RWPE2 (cell line): ENCODE measurements at regions not wholly inside any gene's neighbourhood (a gene's known extent, or its start where the extent isn't known, plus 50 kb on each side); places are given as distances from the start of the nearest gene placed in this dataset.

Experiments
- ATAC-seq: fragments of 200-7000 bp; cut with Tn5 transposase; 3 replicates; pipeline ENCODE4 v1.9.1; 2021; ENCODE audit warnings: low read depth
- DNase-seq: peaks from one replicate; pipeline ENCODE4 v3.0.0-alpha.2; 2020; ENCODE audit warnings: low spot score
- H3K27ac ChIP-seq: fragments of 450-650 bp; 2 replicates; pipeline ENCODE4 v1.5.1; 2017; ENCODE audit warnings: mild to moderate bottlenecking; ENCODE audit not compliant: poor library complexity, severe bottlenecking
- H3K27me3 ChIP-seq: fragments of 250-450 bp; sonication (Bioruptor Pico); 2 replicates; pipeline ENCODE4 v1.5.1; 2021; ENCODE audit warnings: mild to moderate bottlenecking, moderate library complexity; ENCODE audit not compliant: insufficient read depth, poor library complexity, severe bottlenecking
- H3K36me3 ChIP-seq: fragments of 250-450 bp; sonication (Bioruptor Pico); 2 replicates; pipeline ENCODE4 v1.5.1; 2020; ENCODE audit warnings: low read depth, mild to moderate bottlenecking, moderate library complexity
- H3K4me1 ChIP-seq: fragments of 250-450 bp; sonication (Bioruptor Pico); 2 replicates; pipeline ENCODE4 v1.5.1; 2021; ENCODE audit warnings: mild to moderate bottlenecking, moderate library complexity; ENCODE audit not compliant: insufficient read depth, poor library complexity, severe bottlenecking
- H3K4me3 ChIP-seq: fragments of 250-450 bp; sonication (Bioruptor Pico); 2 replicates; pipeline ENCODE4 v1.5.1; 2021; ENCODE audit warnings: mild to moderate bottlenecking, moderate library complexity; ENCODE audit not compliant: severe bottlenecking
- H3K9me3 ChIP-seq: fragments of 250-450 bp; sonication (Bioruptor Pico); 2 replicates; pipeline ENCODE4 v1.5.1; 2021; ENCODE audit warnings: mild to moderate bottlenecking, moderate library complexity; ENCODE audit not compliant: severe bottlenecking
- CTCF ChIP-seq: fragments of 450-650 bp; IDR thresholded peaks from one replicate; pipeline ENCODE4 v1.5.1; 2017; ENCODE audit warnings: mild to moderate bottlenecking, moderate library complexity; ENCODE audit not compliant: poor library complexity, severe bottlenecking

- Histone ChIP-seq H3K4me1 (no peaks in the 10 kb centered on the region), H3K27ac (no peak overlapping the region), H3K36me3 (no peaks in the 10 kb centered on the region), H3K9me3 (no peaks in the 10 kb centered on the region), H3K4me3 (no peak overlapping the region), H3K27me3 (no peaks in the 10 kb centered on the region)
- DNase-seq (no peak), ATAC-seq (no peak)
- TF ChIP-seq CTCF: no peak
Measured at GRCh38 chr6:25043892-25044291, 108.1 kb upstream of the RIPOR2 start.

DNA sequence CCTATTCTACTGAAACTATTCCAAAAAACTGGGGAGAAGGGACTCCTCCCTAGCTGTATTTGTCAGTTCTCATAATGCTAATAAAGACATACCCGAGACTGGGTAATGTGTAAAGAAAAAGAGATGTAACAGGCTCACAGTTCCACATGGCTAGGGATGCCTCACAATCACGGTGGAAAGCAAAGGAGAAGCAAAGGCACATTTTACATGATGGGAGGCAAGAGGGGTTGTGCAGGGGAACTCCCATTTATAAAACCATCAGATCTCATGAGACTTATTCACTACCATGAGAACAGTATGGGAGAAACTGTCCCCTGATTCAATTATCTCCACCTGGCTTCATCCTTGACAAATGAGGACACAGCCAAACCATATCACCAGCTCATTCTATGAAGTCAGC is 111.2 kb upstream of the RIPOR2 start:
- no peak for TF ChIP-seq CTCF
- Histone ChIP-seq H3K4me1 (peaks cover 10% of the 10 kb centered on the region), H3K36me3 (no peaks in the 10 kb centered on the region), H3K4me3 (no peak overlapping the region), H3K9me3 (no peaks in the 10 kb centered on the region), H3K27ac (no peak overlapping the region), H3K27me3 (peaks cover 2% of the 10 kb centered on the region)
- ATAC-seq (no peak), DNase-seq (no peak)

GRCh38 chr6:25050356-25050755 is 114.6 kb upstream of the RIPOR2 start:
- H3K9me3 ChIP-seq: no peaks in the 10 kb centered on the region
- H3K4me3 ChIP-seq: no peak overlapping the region
- H3K36me3 ChIP-seq: no peaks in the 10 kb centered on the region
- DNase-seq (no peak), ATAC-seq (no peak)
- no peak overlapping the region for H3K27ac ChIP-seq
- peaks cover 16% of the 10 kb centered on the region for H3K4me1 ChIP-seq
- H3K27me3 ChIP-seq: peaks cover 2% of the 10 kb centered on the region
- no peak for TF ChIP-seq CTCF

GRCh38 chr6:25051083-25051482 is 115.3 kb upstream of the RIPOR2 start:
- ATAC-seq: no peak
- no peak for DNase-seq
- no peak for TF ChIP-seq CTCF
- Histone ChIP-seq H3K9me3 (no peaks in the 10 kb centered on the region), H3K4me3 (no peak overlapping the region), H3K27ac (no peak overlapping the region), H3K36me3 (no peaks in the 10 kb centered on the region), H3K4me1 (peaks cover 16% of the 10 kb centered on the region), H3K27me3 (peaks cover 2% of the 10 kb centered on the region)

DNA sequence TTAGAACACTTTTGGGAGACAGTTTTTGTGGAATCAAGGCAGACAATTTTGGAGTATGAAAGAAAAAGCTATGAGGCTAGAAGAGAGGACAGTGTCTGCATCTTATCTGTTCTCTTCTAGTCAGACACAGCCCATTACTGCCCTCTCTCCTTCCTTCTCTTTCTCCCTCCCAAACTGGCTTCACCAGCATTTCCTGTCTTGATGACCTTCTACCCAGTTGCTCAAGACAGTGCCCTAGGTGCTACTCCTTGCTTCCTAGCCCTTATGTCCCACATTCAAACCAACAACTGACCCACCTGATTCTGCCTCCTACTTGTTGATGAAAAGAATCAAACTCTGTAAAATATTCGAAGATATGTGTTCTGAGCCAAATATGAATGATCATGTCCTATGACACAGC is 116.4 kb upstream of the RIPOR2 start:
- no peaks in the 10 kb centered on the region for H3K36me3 ChIP-seq
- H3K4me1 ChIP-seq: peaks cover 16% of the 10 kb centered on the region
- no peaks in the 10 kb centered on the region for H3K9me3 ChIP-seq
- no peak for TF ChIP-seq CTCF
- no peak overlapping the region for H3K4me3 ChIP-seq
- H3K27me3 ChIP-seq: peaks cover 2% of the 10 kb centered on the region
- DNase-seq (no peak), ATAC-seq (no peak)
- H3K27ac ChIP-seq: no peak overlapping the region
